Naive thymus-derived CD4-positive, alpha-beta T cell (primary cell): ENCODE measurements at regions not wholly inside any gene's neighbourhood (a gene's known extent, or its start where the extent isn't known, plus 50 kb on each side); places are given as distances from the start of the nearest gene placed in this dataset.

Experiments used
- ATAC-seq: fragments of 150-1000 bp; cut with Tn5 transposase; 2 replicates; pipeline ENCODE4 v1.10.0; 2021; ENCODE audit warnings: mild to moderate bottlenecking, moderate library complexity
- CTCF ChIA-PET: fragments of 350-600 bp; sonication (Branson Sonifier 250); formaldehyde crosslinking; loops from one replicate; lab custom pipeline; 2021; ENCODE audit warnings: antibody characterized with exemption; lab: Charles Lee
- POLR2A ChIA-PET: fragments of 350-600 bp; sonication (Branson Sonifier 250); formaldehyde crosslinking; loops from one replicate; lab custom pipeline; 2021; ENCODE audit warnings: antibody characterized with exemption, inconsistent platforms; lab: Charles Lee
- DNase-seq, 9 donors: peaks; one replicate each; pipeline versions ENCODE4 v3.0.0 to v3.0.0-alpha.2; 2020 to 2022; ENCODE audit warnings: mixed read lengths in 1 of 9
- H3K27ac ChIP-seq: one replicate; pipeline ENCODE4 v1.7.0; 2013; ENCODE audit warnings: mild to moderate bottlenecking, low read depth, low read length, moderate library complexity
- H3K27me3 ChIP-seq, 2 donors: one replicate each; pipeline ENCODE4 v1.7.0; 2013; ENCODE audit warnings: low read length in 2 of 2, mild to moderate bottlenecking in 2 of 2, moderate library complexity in 2 of 2; ENCODE audit not compliant: control insufficient read depth in 2 of 2, insufficient read depth in 2 of 2
- H3K36me3 ChIP-seq, 3 experiments: 1 replicate in 2 of 3; 2 replicates in 1 of 3; pipeline ENCODE4 v1.7.0; 2013; ENCODE audit warnings: low read length in 3 of 3, mild to moderate bottlenecking in 3 of 3, moderate library complexity in 1 of 3; ENCODE audit not compliant: insufficient read depth in 3 of 3, control insufficient read depth in 2 of 3
- H3K4me1 ChIP-seq, 2 donors: one replicate each; pipeline ENCODE4 v1.7.0; 2013; ENCODE audit warnings: low read length in 2 of 2, mild to moderate bottlenecking in 2 of 2, moderate library complexity in 1 of 2; ENCODE audit not compliant: control insufficient read depth in 2 of 2, insufficient read depth in 2 of 2
- H3K4me3 ChIP-seq: 2 replicates; pipeline ENCODE4 v1.7.0; 2013; ENCODE audit warnings: mild to moderate bottlenecking, low read length
- H3K9me3 ChIP-seq, 3 experiments: 1 replicate in 2 of 3; 2 replicates in 1 of 3; pipeline ENCODE4 v1.7.0; 2013; ENCODE audit warnings: low read length in 3 of 3; ENCODE audit not compliant: control insufficient read depth in 2 of 3
- H3K27ac Mint-ChIP-seq, 9 donors: one replicate each; pipeline ENCODE4 v1.8.0; 2020 to 2022; ENCODE audit warnings: mixed read lengths in 9 of 9, mild to moderate bottlenecking in 8 of 9, moderate library complexity in 5 of 9, inconsistent platforms in 2 of 9
- H3K27me3 Mint-ChIP-seq, 5 donors: one replicate each; pipeline ENCODE4 v1.8.0; 2021 to 2022; ENCODE audit warnings: mixed read lengths in 5 of 5, mild to moderate bottlenecking in 1 of 5
- H3K36me3 Mint-ChIP-seq, 5 donors: one replicate each; pipeline ENCODE4 v1.8.0; 2020 to 2022; ENCODE audit warnings: mixed read lengths in 5 of 5, mild to moderate bottlenecking in 3 of 5, inconsistent platforms in 1 of 5
- H3K4me1 Mint-ChIP-seq, 7 donors: one replicate each; pipeline ENCODE4 v1.8.0; 2020 to 2022; ENCODE audit warnings: mixed read lengths in 7 of 7, mild to moderate bottlenecking in 3 of 7, inconsistent platforms in 1 of 7
- H3K4me3 Mint-ChIP-seq, 10 donors: one replicate each; pipeline ENCODE4 v1.8.0; 2020 to 2022; ENCODE audit warnings: mild to moderate bottlenecking in 10 of 10, mixed read lengths in 10 of 10, moderate library complexity in 6 of 10, inconsistent platforms in 2 of 10
- H3K9me3 Mint-ChIP-seq, 11 donors: one replicate each; pipeline ENCODE4 v1.8.0; 2020 to 2022; ENCODE audit warnings: mixed read lengths in 11 of 11, mild to moderate bottlenecking in 4 of 11, inconsistent platforms in 1 of 11, moderate library complexity in 1 of 11
- intact Hi-C, 2 donors: fragments of 100-400 bp; cut with micrococcal nuclease; formaldehyde crosslinking; loops; one replicate each; pipeline ENCODE4 v1.15.1; 2023

DNA sequence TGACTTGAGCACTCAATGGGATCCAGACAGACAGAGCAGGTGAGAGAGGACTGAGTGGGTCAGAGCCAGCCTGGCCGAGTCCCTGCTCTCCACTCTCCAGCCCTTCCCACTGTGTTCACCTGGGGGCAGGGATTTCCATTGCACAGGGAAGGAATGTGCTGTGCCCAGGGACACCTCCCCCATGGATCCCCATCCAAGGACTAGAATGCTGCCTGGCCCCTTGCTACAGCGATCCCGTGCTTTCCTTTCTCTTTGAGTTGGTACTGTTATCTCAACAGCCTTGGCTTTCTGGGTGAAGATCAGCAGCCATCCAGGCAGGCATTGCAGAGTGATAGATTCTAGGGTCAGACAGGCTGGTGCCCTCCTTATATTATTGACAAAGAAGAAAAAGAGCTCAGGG lies 60.3 kb upstream of the DLK1 start:
- Histone ChIP-seq H3K9me3 (no peaks in the 10 kb centered on the region), H3K36me3 (no peaks in the 10 kb centered on the region), H3K27me3 (no peaks in the 10 kb centered on the region), H3K4me1 (no peaks in the 10 kb centered on the region), H3K4me3 (no peak overlapping the region), H3K27ac (no peak overlapping the region)
- DNase-seq (no peak), ATAC-seq (no peak)
- ChIA-PET POLR2A (no interaction called here), CTCF (no interaction called here)
- Mint-ChIP-seq H3K36me3 (no peaks in the 10 kb centered on the region), H3K4me3 (no peak overlapping the region), H3K4me1 (peaks cover 0 to 9% (median 1%) of the 10 kb centered on the region in 7 donors), H3K27me3 (peaks cover 6 to 33% (median 25%) of the 10 kb centered on the region in 5 donors), H3K9me3 (no peaks in the 10 kb centered on the region), H3K27ac (no peak overlapping the region)
- intact Hi-C loops = no loop called here

DNA sequence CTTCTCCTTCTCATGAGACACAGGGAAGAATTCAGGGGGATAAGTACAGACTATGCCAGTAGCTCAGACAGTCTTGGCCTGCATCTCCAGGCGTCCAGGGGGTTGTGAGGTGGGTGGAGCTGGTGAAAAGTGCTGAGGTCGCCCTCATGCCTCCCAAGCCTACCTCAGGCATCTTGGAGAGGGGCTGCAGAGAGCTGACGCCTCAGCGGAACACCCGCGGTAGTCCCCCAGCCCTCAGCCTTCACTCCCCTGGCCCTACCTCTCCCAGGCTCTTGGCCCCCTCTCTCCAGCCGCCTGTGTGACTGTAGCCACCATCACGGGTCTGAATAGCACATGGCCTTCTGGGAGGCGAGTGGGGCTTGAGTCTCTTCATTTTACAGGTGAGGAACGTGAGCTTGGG lies 59.8 kb upstream of the DLK1 start:
- intact Hi-C loops = no loop called here
- no peak overlapping the region for H3K4me3 Mint-ChIP-seq
- Histone ChIP-seq H3K4me1 (no peaks in the 10 kb centered on the region), H3K36me3 (no peaks in the 10 kb centered on the region), H3K27ac (no peak overlapping the region), H3K27me3 (no peaks in the 10 kb centered on the region), H3K9me3 (no peaks in the 10 kb centered on the region), H3K4me3 (no peak overlapping the region)
- H3K36me3 Mint-ChIP-seq = no peaks in the 10 kb centered on the region
- ChIA-PET CTCF (no interaction called here), POLR2A (no interaction called here)
- peaks cover 10 to 37% (median 28%) of the 10 kb centered on the region in 5 donors for H3K27me3 Mint-ChIP-seq
- no peaks in the 10 kb centered on the region for H3K9me3 Mint-ChIP-seq
- H3K4me1 Mint-ChIP-seq = peaks cover 0 to 9% (median 3%) of the 10 kb centered on the region in 7 donors
- ATAC-seq (no peak), DNase-seq (no peak)
- no peak overlapping the region for H3K27ac Mint-ChIP-seq

GRCh38 chr14:100667656-100668055 lies 59.0 kb upstream of the DLK1 start:
- Mint-ChIP-seq H3K4me1 (peaks cover 0 to 9% (median 3%) of the 10 kb centered on the region in 7 donors), H3K9me3 (no peaks in the 10 kb centered on the region), H3K4me3 (no peak overlapping the region), H3K27me3 (peaks cover 12 to 42% (median 33%) of the 10 kb centered on the region in 5 donors), H3K36me3 (no peaks in the 10 kb centered on the region), H3K27ac (no peak overlapping the region)
- CTCF ChIA-PET = no interaction called here
- Histone ChIP-seq H3K27me3 (no peaks in the 10 kb centered on the region), H3K27ac (no peak overlapping the region), H3K4me1 (no peaks in the 10 kb centered on the region), H3K36me3 (no peaks in the 10 kb centered on the region), H3K4me3 (no peak overlapping the region), H3K9me3 (no peaks in the 10 kb centered on the region)
- intact Hi-C loops = no loop called here
- POLR2A ChIA-PET = no interaction called here
- ATAC-seq (no peak), DNase-seq (no peak)

GRCh38 chr14:100668352-100668751 lies 58.3 kb upstream of the DLK1 start:
- no peaks in the 10 kb centered on the region for H3K9me3 Mint-ChIP-seq
- ATAC-seq (no peak), DNase-seq (no peak)
- no peak overlapping the region for H3K27ac Mint-ChIP-seq
- H3K36me3 ChIP-seq = no peaks in the 10 kb centered on the region
- ChIA-PET CTCF (no interaction called here), POLR2A (no interaction called here)
- H3K9me3 ChIP-seq = no peaks in the 10 kb centered on the region
- H3K4me1 Mint-ChIP-seq = peaks cover 0 to 9% (median 3%) of the 10 kb centered on the region in 7 donors
- no peaks in the 10 kb centered on the region for H3K36me3 Mint-ChIP-seq
- no peak overlapping the region for H3K4me3 ChIP-seq
- intact Hi-C loops = no loop called here
- H3K27ac ChIP-seq = no peak overlapping the region
- peaks cover 14 to 48% (median 40%) of the 10 kb centered on the region in 5 donors for H3K27me3 Mint-ChIP-seq
- no peaks in the 10 kb centered on the region for H3K4me1 ChIP-seq
- no peaks in the 10 kb centered on the region for H3K27me3 ChIP-seq
- H3K4me3 Mint-ChIP-seq = no peak overlapping the region

- no peaks in the 10 kb centered on the region for H3K9me3 Mint-ChIP-seq
- CTCF ChIA-PET = interaction anchor here (0.5 kb wide), 1 partner anchor 150 kb away, joined by 3 read pairs; no protein-coding TSS in a partner anchor
- intact Hi-C loops = no loop called here
- DNase-seq = no peak
- H3K27ac ChIP-seq = no peak overlapping the region
- H3K36me3 ChIP-seq = no peaks in the 10 kb centered on the region
- no peaks in the 10 kb centered on the region for H3K27me3 ChIP-seq
- H3K4me1 ChIP-seq = no peaks in the 10 kb centered on the region
- H3K27ac Mint-ChIP-seq = no peak overlapping the region
- no peak overlapping the region for H3K4me3 Mint-ChIP-seq
- no peak for ATAC-seq
- peaks cover 0 to 11% (median 4%) of the 10 kb centered on the region in 7 donors for H3K4me1 Mint-ChIP-seq
- no peak overlapping the region for H3K4me3 ChIP-seq
- H3K9me3 ChIP-seq = no peaks in the 10 kb centered on the region
- peaks cover 20 to 54% (median 47%) of the 10 kb centered on the region in 5 donors for H3K27me3 Mint-ChIP-seq
- H3K36me3 Mint-ChIP-seq = no peaks in the 10 kb centered on the region
- POLR2A ChIA-PET = no interaction called here
Observed at GRCh38 chr14:100669011-100669412, 57.7 kb upstream of the DLK1 start.

DNA sequence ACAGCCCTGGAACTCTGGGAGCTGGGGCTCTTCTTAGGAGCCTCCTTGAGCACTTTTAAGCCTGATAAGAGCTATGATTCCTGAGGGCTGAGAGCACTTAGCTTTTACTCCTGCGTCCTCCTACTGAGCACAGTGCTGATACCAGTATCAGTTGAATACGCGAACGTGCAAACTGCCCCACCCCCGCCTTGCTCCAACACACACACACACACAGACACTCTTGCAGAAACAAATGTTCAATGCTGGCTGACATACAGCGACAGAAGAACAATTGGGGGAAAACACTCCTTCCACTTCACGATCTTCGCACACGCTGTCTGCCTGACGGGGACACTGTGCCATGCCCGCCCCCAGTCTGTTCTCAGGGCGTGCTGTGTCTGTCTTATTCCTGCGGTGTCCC lies 57.2 kb upstream of the DLK1 start:
- Histone ChIP-seq H3K4me3 (no peak overlapping the region), H3K27me3 (no peaks in the 10 kb centered on the region), H3K9me3 (no peaks in the 10 kb centered on the region), H3K36me3 (no peaks in the 10 kb centered on the region), H3K4me1 (no peaks in the 10 kb centered on the region), H3K27ac (no peak overlapping the region)
- Mint-ChIP-seq H3K36me3 (no peaks in the 10 kb centered on the region), H3K4me1 (peaks cover 0 to 11% (median 4%) of the 10 kb centered on the region in 7 donors), H3K27me3 (peaks cover 25 to 59% (median 51%) of the 10 kb centered on the region in 5 donors), H3K4me3 (no peak overlapping the region), H3K9me3 (no peaks in the 10 kb centered on the region), H3K27ac (no peak overlapping the region)
- CTCF ChIA-PET = interaction anchor here (0.5 kb wide), 1 partner anchor 151 kb away, joined by 3 read pairs; no protein-coding TSS in a partner anchor
- ATAC-seq (no peak), DNase-seq (no peak)
- intact Hi-C loops = no loop called here
- POLR2A ChIA-PET = interaction anchor here (0.7 kb wide), 1 partner anchor 14 kb away, joined by 3 read pairs; no protein-coding TSS in a partner anchor

GRCh38 chr14:100670017-100670752 lies 56.5 kb upstream of the DLK1 start:
- DNase-seq (no peak), ATAC-seq (no peak)
- H3K27me3 ChIP-seq = no peaks in the 10 kb centered on the region
- Mint-ChIP-seq H3K36me3 (no peaks in the 10 kb centered on the region), H3K4me3 (no peak overlapping the region), H3K27me3 (peaks cover 28 to 66% (median 59%) of the 10 kb centered on the region in 5 donors), H3K27ac (peak overlapping the region in 1 of 9 donors; percentile 33), H3K4me1 (peaks cover 0 to 9% (median 4%) of the 10 kb centered on the region in 7 donors), H3K9me3 (no peaks in the 10 kb centered on the region)
- CTCF ChIA-PET = no interaction called here
- no peak overlapping the region for H3K27ac ChIP-seq
- H3K4me1 ChIP-seq = no peaks in the 10 kb centered on the region
- H3K4me3 ChIP-seq = no peak overlapping the region
- H3K36me3 ChIP-seq = no peaks in the 10 kb centered on the region
- POLR2A ChIA-PET = interaction anchor here (0.7 kb wide), 1 partner anchor 15 kb away, joined by 3 read pairs; no protein-coding TSS in a partner anchor
- intact Hi-C loops = no loop called here
- H3K9me3 ChIP-seq = no peaks in the 10 kb centered on the region
